B cell (primary cell): ENCODE measurements at regions not wholly inside any gene's neighbourhood (a gene's known extent, or its start where the extent isn't known, plus 50 kb on each side); places are given as distances from the start of the nearest gene placed in this dataset.

ENCODE experiments used
- EZH2 ChIP-seq: IDR thresholded peaks from 2 replicates; pipeline ENCODE4 v1.6.1; 2012; ENCODE audit warnings: borderline replicate concordance, low read depth, mild to moderate bottlenecking, moderate library complexity, low read length; ENCODE audit not compliant: insufficient read depth, poor library complexity, severe bottlenecking
- TF ChIP-seq, protein P1 (sequence below): fragments of 200-600 bp; IDR thresholded peaks from one replicate; pipeline ENCODE4 v1.8.0; 2022; ENCODE audit warnings: antibody characterized with exemption, mild to moderate bottlenecking

- TF ChIP-seq, protein P1, sequence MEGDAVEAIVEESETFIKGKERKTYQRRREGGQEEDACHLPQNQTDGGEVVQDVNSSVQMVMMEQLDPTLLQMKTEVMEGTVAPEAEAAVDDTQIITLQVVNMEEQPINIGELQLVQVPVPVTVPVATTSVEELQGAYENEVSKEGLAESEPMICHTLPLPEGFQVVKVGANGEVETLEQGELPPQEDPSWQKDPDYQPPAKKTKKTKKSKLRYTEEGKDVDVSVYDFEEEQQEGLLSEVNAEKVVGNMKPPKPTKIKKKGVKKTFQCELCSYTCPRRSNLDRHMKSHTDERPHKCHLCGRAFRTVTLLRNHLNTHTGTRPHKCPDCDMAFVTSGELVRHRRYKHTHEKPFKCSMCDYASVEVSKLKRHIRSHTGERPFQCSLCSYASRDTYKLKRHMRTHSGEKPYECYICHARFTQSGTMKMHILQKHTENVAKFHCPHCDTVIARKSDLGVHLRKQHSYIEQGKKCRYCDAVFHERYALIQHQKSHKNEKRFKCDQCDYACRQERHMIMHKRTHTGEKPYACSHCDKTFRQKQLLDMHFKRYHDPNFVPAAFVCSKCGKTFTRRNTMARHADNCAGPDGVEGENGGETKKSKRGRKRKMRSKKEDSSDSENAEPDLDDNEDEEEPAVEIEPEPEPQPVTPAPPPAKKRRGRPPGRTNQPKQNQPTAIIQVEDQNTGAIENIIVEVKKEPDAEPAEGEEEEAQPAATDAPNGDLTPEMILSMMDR = no peak
- TF ChIP-seq EZH2 = no peak
Measured at GRCh38 chr7:16015981-16016380, 329.5 kb upstream of the MEOX2 start.
